Endothelial cell of umbilical vein (primary cell): ENCODE measurements at regions not wholly inside any gene's neighbourhood (a gene's known extent, or its start where the extent isn't known, plus 50 kb on each side); places are given as distances from the start of the nearest gene placed in this dataset.

Experiments used
- BruUV-seq: library from RNA; stranded (reverse); fragments of 400-500 nt; replicated peaks from 2 replicates; lab custom pipeline; 2021; lab: Mats Ljungman, UMichigan
- CTCF ChIA-PET: fragments of 300-600, 350-600 bp; sonication (Branson Sonifier 250); formaldehyde crosslinking; loops from one replicate; lab custom pipeline; 2021; ENCODE audit warnings: antibody characterized with exemption, inconsistent platforms; lab: Charles Lee
- POLR2A ChIA-PET: fragments of 300-600, 350-600 bp; sonication (Branson Sonifier 250); formaldehyde crosslinking; loops from one replicate; lab custom pipeline; 2021; ENCODE audit warnings: antibody characterized with exemption, inconsistent platforms; lab: Charles Lee
- DNase-seq: peaks from one replicate; pipeline ENCODE4 v3.0.0-alpha.2; 2011; ENCODE audit warnings: low read depth, low spot score
- FAIRE-seq: peaks from 2 replicates; lab custom pipeline; 2011; peaks lifted over from hg19 to GRCh38; lab: Jason Lieb, UNC
- H2AFZ ChIP-seq: 2 replicates; pipeline ENCODE4 v1.6.0; 2012; ENCODE audit warnings: low read depth, low read length, control low read depth, inconsistent platforms
- H3K27ac ChIP-seq: 2 replicates; pipeline ENCODE4 v1.5.1; 2011; ENCODE audit warnings: low read depth, mild to moderate bottlenecking, control low read depth, low read length, moderate library complexity; ENCODE audit not compliant: insufficient read depth
- H3K27me3 ChIP-seq, 2 experiments: 2 replicates each; pipeline versions ENCODE4 v1.6.0 to v1.6.1; 2011; ENCODE audit warnings: low read length in 2 of 2, mixed read lengths in 1 of 2; ENCODE audit not compliant: control insufficient read depth in 2 of 2, insufficient read depth in 2 of 2
- H3K36me3 ChIP-seq, 2 experiments: 2 replicates in 1 of 2; 3 replicates in 1 of 2; pipeline ENCODE4 v1.5.1; 2011; ENCODE audit warnings: low read length in 2 of 2, mild to moderate bottlenecking in 1 of 2, moderate library complexity in 1 of 2; ENCODE audit not compliant: control insufficient read depth in 2 of 2, insufficient read depth in 2 of 2; ENCODE audit errors: extremely low read depth in 1 of 2
- H3K4me1 ChIP-seq: 3 replicates; pipeline ENCODE4 v1.5.1; 2011; ENCODE audit warnings: mild to moderate bottlenecking, low read length; ENCODE audit not compliant: control insufficient read depth, insufficient read depth; ENCODE audit errors: extremely low read depth
- H3K4me2 ChIP-seq: 2 replicates; pipeline ENCODE4 v1.6.1; 2011; ENCODE audit warnings: low read length, control low read depth, mixed read lengths; ENCODE audit not compliant: insufficient read depth
- H3K4me3 ChIP-seq, 3 experiments: fragments of 200-600 bp in 1 of 3; sonication (generic), shearing (Covaris generic) in 1 of 3; replicated peaks in 1 of 3; 2 replicates each; pipeline ENCODE4 v1.5.1; 2011 to 2016; ENCODE audit warnings: control low read depth in 3 of 3, low read length in 3 of 3, mild to moderate bottlenecking in 2 of 3, inconsistent platforms in 1 of 3, low read depth in 1 of 3, moderate library complexity in 1 of 3; ENCODE audit not compliant: insufficient read depth in 1 of 3
- H3K79me2 ChIP-seq: 2 replicates; pipeline ENCODE4 v1.6.0; 2012; ENCODE audit warnings: low read length, inconsistent platforms; ENCODE audit not compliant: control insufficient read depth, insufficient read depth
- H3K9ac ChIP-seq: replicated peaks from 2 replicates; pipeline ENCODE3; 2011; ENCODE audit warnings: low read length, control low read depth; ENCODE audit not compliant: insufficient read depth; ENCODE audit errors: extremely low read depth
- H3K9me1 ChIP-seq: replicated peaks from 3 replicates; pipeline ENCODE4 v1.6.0; 2011; ENCODE audit warnings: mild to moderate bottlenecking, low read length; ENCODE audit not compliant: control insufficient read depth, insufficient read depth; ENCODE audit errors: extremely low read depth
- H3K9me3 ChIP-seq: replicated peaks from 2 replicates; pipeline ENCODE4 v1.5.1; 2012; ENCODE audit warnings: low read length, inconsistent platforms; ENCODE audit not compliant: control insufficient read depth, insufficient read depth
- H4K20me1 ChIP-seq: replicated peaks from 2 replicates; pipeline ENCODE3; 2011; ENCODE audit warnings: mild to moderate bottlenecking, low read length; ENCODE audit not compliant: control insufficient read depth, insufficient read depth; ENCODE audit errors: extremely low read depth
- CTCF ChIP-seq, 2 donors: IDR thresholded peaks; 1 replicate in 1 of 2; 2 replicates in 1 of 2; pipeline ENCODE4 v1.5.1; 2011; ENCODE audit warnings: low read length in 2 of 2, mild to moderate bottlenecking in 2 of 2, moderate library complexity in 2 of 2, control low read depth in 1 of 2, inconsistent platforms in 1 of 2, low read depth in 1 of 2; ENCODE audit not compliant: insufficient read depth in 1 of 2; ENCODE audit errors: extremely low read depth in 1 of 2
- EZH2 ChIP-seq: IDR thresholded peaks from 2 replicates; pipeline ENCODE4 v1.6.1; 2012; ENCODE audit warnings: borderline replicate concordance, low read depth, mild to moderate bottlenecking, moderate library complexity, low read length, inconsistent platforms; ENCODE audit not compliant: severe bottlenecking
- FOS ChIP-seq: IDR thresholded peaks from 2 replicates; pipeline ENCODE4 v1.6.1; 2011; ENCODE audit warnings: mild to moderate bottlenecking, low read length, moderate library complexity, borderline replicate concordance; ENCODE audit not compliant: insufficient read depth
- GATA2 ChIP-seq: IDR thresholded peaks from 2 replicates; pipeline ENCODE4 v1.7.0; 2011; ENCODE audit warnings: low read depth, mild to moderate bottlenecking, moderate library complexity, mixed read lengths, low read length; ENCODE audit not compliant: insufficient read length, insufficient read depth
- JUN ChIP-seq: IDR thresholded peaks from 2 replicates; pipeline ENCODE4 v1.6.1; 2011; ENCODE audit warnings: borderline replicate concordance, low read depth; ENCODE audit not compliant: insufficient read length, insufficient read depth
- MAX ChIP-seq: IDR thresholded peaks from 2 replicates; pipeline ENCODE4 v1.6.1; 2011; ENCODE audit not compliant: insufficient read depth, insufficient read length
- MYC ChIP-seq: IDR thresholded peaks from one replicate; pipeline ENCODE4 v1.6.1; 2011; ENCODE audit warnings: mild to moderate bottlenecking, low read depth, low read length
- POLR2A ChIP-seq: IDR thresholded peaks from 2 replicates; pipeline ENCODE4 v1.6.1; 2012; ENCODE audit warnings: low read depth, mild to moderate bottlenecking, control low read depth, low read length
- POLR2AphosphoS5 ChIP-seq: IDR thresholded peaks from 2 replicates; pipeline ENCODE4 v1.6.1; 2012; ENCODE audit warnings: low read depth, mild to moderate bottlenecking, control low read depth, low read length, moderate library complexity; ENCODE audit not compliant: insufficient read depth
- dilution Hi-C: fragments of 300-500 bp; cut with MboI; formaldehyde crosslinking; loops from one replicate; pipeline ENCODE4 v1.15.0; 2019; ENCODE audit warnings: low sequenced_read_pairs; ENCODE audit not compliant: extremely low pct_ligation_motif_present
- intact Hi-C: fragments of 100-400 bp; cut with micrococcal nuclease; formaldehyde crosslinking; loops from one replicate; pipeline ENCODE4 v1.10.0; 2022

- Histone ChIP-seq H3K4me3 (no peak overlapping the region), H3K36me3 (no peaks in the 10 kb centered on the region), H4K20me1 (no peaks in the 10 kb centered on the region), H3K4me2 (no peak overlapping the region), H3K9me1 (no peaks in the 10 kb centered on the region), H3K9me3 (no peaks in the 10 kb centered on the region), H3K4me1 (peaks cover 4% of the 10 kb centered on the region), H3K79me2 (no peaks in the 10 kb centered on the region), H3K9ac (no peak overlapping the region), H2AFZ (no peak overlapping the region), H3K27me3 (no peaks in the 10 kb centered on the region), H3K27ac (no peak overlapping the region)
- FAIRE-seq = no peak
- TF ChIP-seq POLR2A = no peak
- no peak for TF ChIP-seq POLR2AphosphoS5
- TF ChIP-seq JUN = no peak
- TF ChIP-seq MYC = no peak
- TF ChIP-seq CTCF (IDR thresholded peaks at IDR 0.05; ENCODE audit: extremely low read depth in 1 of 2, insufficient read depth in 1 of 2, low read depth in 1 of 2, low read length in 2 of 2) = no peak
- no peak for TF ChIP-seq FOS
- TF ChIP-seq MAX = no peak
- no peak for TF ChIP-seq GATA2
- TF ChIP-seq EZH2 = no peak
- ChIA-PET POLR2A (no interaction called here), CTCF (no interaction called here)
- dilution Hi-C loops (no loop called here), intact Hi-C loops (no loop called here)
- no TSS peak for BruUV-seq
- no peak for DNase-seq
These were observed 218.2 kb upstream of the ADGRL2 start for GRCh38 chr1:81582467-81582986.
